Middle frontal gyrus (tissue), 1 donor: ENCODE measurements at regions not wholly inside any gene's neighbourhood (a gene's known extent, or its start where the extent isn't known, plus 50 kb on each side); places are given as distances from the start of the nearest gene placed in this dataset.
"Not testable (repeated sequence)": the region's sequence is repeated elsewhere in the genome, so short reads cannot be mapped to it uniquely, and the experiment has no call there.

Experiments
- DNase-seq: peaks from one replicate; pipeline ENCODE4 v3.0.0-alpha.2; 2015; ENCODE audit warnings: low spot score; ENCODE audit errors: extremely low spot score

- DNase-seq: no peak
Measured at GRCh38 chr10:3976718-3977117, 191.7 kb upstream of the KLF6 start.

- no peak for DNase-seq
Measured at GRCh38 chr10:3976171-3976570, 191.2 kb upstream of the KLF6 start.

- no peak for DNase-seq
Measured at GRCh38 chr10:3975016-3975415, 190.0 kb upstream of the KLF6 start.

- no peak for DNase-seq
Measured at GRCh38 chr10:3972460-3973301, 187.7 kb upstream of the KLF6 start.

- no peak for DNase-seq
Measured at GRCh38 chr10:3971713-3972112, 186.7 kb upstream of the KLF6 start.

- no peak for DNase-seq
Measured at GRCh38 chr10:3969876-3970666, 185.1 kb upstream of the KLF6 start.

- no peak for DNase-seq
Measured at GRCh38 chr10:3968727-3969126, 183.7 kb upstream of the KLF6 start.

GRCh38 chr10:3964516-3964915 is 179.5 kb upstream of the KLF6 start:
- DNase-seq: no peak

- no peak for DNase-seq
Measured at GRCh38 chr10:3963191-3963673, 178.2 kb upstream of the KLF6 start.

GRCh38 chr10:3961082-3961481 is 176.1 kb upstream of the KLF6 start:
- no peak for DNase-seq

- DNase-seq: no peak
Measured at GRCh38 chr10:3960496-3960895, 175.5 kb upstream of the KLF6 start.

GRCh38 chr10:3959370-3960325 is 174.6 kb upstream of the KLF6 start:
- no peak for DNase-seq

GRCh38 chr10:3958472-3958996 is 173.5 kb upstream of the KLF6 start:
- no peak for DNase-seq

GRCh38 chr10:3955955-3956617 is 171.1 kb upstream of the KLF6 start:
- no peak for DNase-seq

- no peak for DNase-seq
Measured at GRCh38 chr10:3955493-3955892, 170.5 kb upstream of the KLF6 start.

GRCh38 chr10:3954615-3955014 is 169.6 kb upstream of the KLF6 start:
- DNase-seq: no peak

GRCh38 chr10:3954007-3954406 is 169.0 kb upstream of the KLF6 start:
- DNase-seq: not testable (repeated sequence)

- no peak for DNase-seq
Measured at GRCh38 chr10:3951993-3952392, 167.0 kb upstream of the KLF6 start.

- DNase-seq: no peak
Measured at GRCh38 chr10:3950676-3951275, 165.8 kb upstream of the KLF6 start.

GRCh38 chr10:3949711-3950110 is 164.7 kb upstream of the KLF6 start:
- DNase-seq: no peak
